HG02610 (cell line): ENCODE measurements at regions not wholly inside any gene's neighbourhood (a gene's known extent, or its start where the extent isn't known, plus 50 kb on each side); places are given as distances from the start of the nearest gene placed in this dataset.

ENCODE experiments used
- ATAC-seq: cut with Tn5 transposase; IDR thresholded peaks from one replicate; pipeline ENCODE4 v1.9.1; 2021; ENCODE audit warnings: mild to moderate bottlenecking, moderate library complexity; ENCODE audit not compliant: unreplicated experiment

GRCh38 chr13:99436686-99437416 is 64.4 kb upstream of the TM9SF2 start:
- peak; percentile 29 for ATAC-seq

GRCh38 chr13:99439048-99439447 is 62.2 kb upstream of the TM9SF2 start:
- ATAC-seq, result no peak

- ATAC-seq, result no peak
These were observed 61.2 kb upstream of the TM9SF2 start for GRCh38 chr13:99439850-99440604.

GRCh38 chr13:99442273-99442895 is 58.9 kb upstream of the TM9SF2 start:
- ATAC-seq, result no peak

- ATAC-seq, result no peak
These were observed 55.0 kb upstream of the TM9SF2 start for GRCh38 chr13:99446242-99446641.

GRCh38 chr13:99448546-99448945 is 52.7 kb upstream of the TM9SF2 start:
- no peak for ATAC-seq

GRCh38 chr13:99450416-99450815 is 50.9 kb upstream of the TM9SF2 start:
- no peak for ATAC-seq
